WTC11 (cell line): ENCODE measurements at regions not wholly inside any gene's neighbourhood (a gene's known extent, or its start where the extent isn't known, plus 50 kb on each side); places are given as distances from the start of the nearest gene placed in this dataset.

Experiments
- ATAC-seq: fragments of 200-7000 bp; cut with Tn5 transposase; 2 replicates; pipeline ENCODE4 v1.10.0; 2021; ENCODE audit warnings: mild to moderate bottlenecking, moderate library complexity
- CTCF ChIA-PET: fragments of 300-600 bp; sonication (Branson Sonifier 250); formaldehyde crosslinking; loops from one replicate; lab custom pipeline; 2021; ENCODE audit warnings: antibody characterized with exemption; lab: Charles Lee
- POLR2A ChIA-PET: fragments of 350-600 bp; sonication (Branson Sonifier 250); formaldehyde crosslinking; loops from one replicate; lab custom pipeline; 2021; ENCODE audit warnings: antibody characterized with exemption; lab: Charles Lee
- DNase-seq: peaks from one replicate; pipeline ENCODE4 v3.0.0; 2021; ENCODE audit warnings: low spot score
- H3K27ac Mint-ChIP-seq: 2 replicates; pipeline ENCODE4 v1.8.0; 2021; ENCODE audit warnings: mixed read lengths
- H3K27me3 Mint-ChIP-seq: 2 replicates; pipeline ENCODE4 v1.8.0; 2021; ENCODE audit warnings: low read depth, mild to moderate bottlenecking, moderate library complexity, mixed read lengths
- H3K36me3 Mint-ChIP-seq: 2 replicates; pipeline ENCODE4 v1.8.0; 2021; ENCODE audit warnings: mixed read lengths
- H3K4me1 Mint-ChIP-seq: 2 replicates; pipeline ENCODE4 v1.8.0; 2022; ENCODE audit warnings: mixed read lengths
- H3K4me3 Mint-ChIP-seq: 2 replicates; pipeline ENCODE4 v1.8.0; 2021; ENCODE audit warnings: mild to moderate bottlenecking, moderate library complexity, mixed read lengths
- H3K9me3 Mint-ChIP-seq: 2 replicates; pipeline ENCODE4 v1.8.0; 2021; ENCODE audit warnings: mixed read lengths
- ATF3 ChIP-seq: sonication (generic); formaldehyde crosslinking; conservative IDR thresholded peaks from 2 replicates; pipeline ENCODE4 v1.8.1; 2022; ENCODE audit warnings: mild to moderate bottlenecking, missing genetic modification reagents
- CREM ChIP-seq: sonication (generic); formaldehyde crosslinking; IDR thresholded peaks from 2 replicates; pipeline ENCODE4 v1.8.1; 2022; ENCODE audit warnings: mild to moderate bottlenecking, missing genetic modification reagents, moderate library complexity
- E2F1 ChIP-seq: sonication (generic); formaldehyde crosslinking; IDR thresholded peaks from 2 replicates; pipeline ENCODE4 v1.8.0; 2022; ENCODE audit warnings: mild to moderate bottlenecking, missing genetic modification reagents
- ESRRA ChIP-seq: sonication (generic); formaldehyde crosslinking; IDR thresholded peaks from 2 replicates; pipeline ENCODE4 v1.8.1; 2022; ENCODE audit warnings: mild to moderate bottlenecking, missing genetic modification reagents, borderline replicate concordance
- GABPB1 ChIP-seq: sonication (generic); formaldehyde crosslinking; IDR thresholded peaks from 2 replicates; pipeline ENCODE4 v1.8.1; 2023; ENCODE audit warnings: mild to moderate bottlenecking, missing genetic modification reagents
- IRF2 ChIP-seq: sonication (generic); formaldehyde crosslinking; IDR thresholded peaks from 2 replicates; pipeline ENCODE4 v1.8.0; 2022; ENCODE audit warnings: low read depth, missing genetic modification reagents, borderline replicate concordance
- JUN ChIP-seq: sonication (generic); formaldehyde crosslinking; IDR thresholded peaks from 2 replicates; pipeline ENCODE4 v1.8.0; 2023; ENCODE audit warnings: mild to moderate bottlenecking, missing genetic modification reagents
- KAT7 ChIP-seq: sonication (generic); formaldehyde crosslinking; IDR thresholded peaks from 2 replicates; pipeline ENCODE4 v1.8.1; 2023; ENCODE audit warnings: missing genetic modification reagents, mild to moderate bottlenecking, borderline replicate concordance
- MYBL2 ChIP-seq: sonication (generic); formaldehyde crosslinking; IDR thresholded peaks from 2 replicates; pipeline ENCODE4 v1.8.1; 2023; ENCODE audit warnings: mild to moderate bottlenecking, moderate library complexity, missing genetic modification reagents
- NFYB ChIP-seq: sonication (generic); formaldehyde crosslinking; conservative IDR thresholded peaks from 2 replicates; pipeline ENCODE4 v1.8.0; 2022; ENCODE audit warnings: low read depth, missing genetic modification reagents
- OVOL2 ChIP-seq: fragments of 250-450 bp; sonication (Bioruptor Pico); IDR thresholded peaks from 2 replicates; pipeline ENCODE4 v1.9.0; 2021; ENCODE audit warnings: mild to moderate bottlenecking, borderline replicate concordance
- RELA ChIP-seq: sonication (generic); formaldehyde crosslinking; IDR thresholded peaks from 2 replicates; pipeline ENCODE4 v1.8.1; 2022; ENCODE audit warnings: missing genetic modification reagents, mild to moderate bottlenecking, borderline replicate concordance
- SMAD4 ChIP-seq: sonication (generic); formaldehyde crosslinking; IDR thresholded peaks from 2 replicates; pipeline ENCODE4 v1.8.0; 2022; ENCODE audit warnings: mild to moderate bottlenecking, missing genetic modification reagents
- ZNF138 ChIP-seq: sonication (generic); formaldehyde crosslinking; conservative IDR thresholded peaks from 2 replicates; pipeline ENCODE4 v1.8.1; 2022; ENCODE audit warnings: mild to moderate bottlenecking, moderate library complexity, missing genetic modification reagents
- TF ChIP-seq, protein P1 (sequence below): sonication (generic); formaldehyde crosslinking; IDR thresholded peaks from 2 replicates; pipeline ENCODE4 v1.8.0; 2023; ENCODE audit warnings: missing genetic modification reagents
- TF ChIP-seq, protein P2 (sequence below): sonication (generic); formaldehyde crosslinking; IDR thresholded peaks from 2 replicates; pipeline ENCODE4 v1.8.1; 2023; ENCODE audit warnings: mild to moderate bottlenecking, missing genetic modification reagents, borderline replicate concordance
- TF ChIP-seq, protein P3 (sequence below): sonication (generic); formaldehyde crosslinking; IDR thresholded peaks from 2 replicates; pipeline ENCODE4 v1.8.1; 2022; ENCODE audit warnings: mild to moderate bottlenecking, missing genetic modification reagents, moderate library complexity, borderline replicate concordance
- TF ChIP-seq, protein P4 (sequence below): fragments of 250-450 bp; sonication (Bioruptor Pico); IDR thresholded peaks from 2 replicates; pipeline ENCODE4 v1.9.0; 2021; ENCODE audit warnings: mild to moderate bottlenecking

- TF ChIP-seq ZNF138 (CRISPR knock-in tag): no peak
- TF ChIP-seq MYBL2: no peak
- no peak for TF ChIP-seq CREM (CRISPR knock-in tag)
- TF ChIP-seq JUN: no peak
- no peak for TF ChIP-seq ESRRA (CRISPR knock-in tag)
- TF ChIP-seq, protein P1, sequence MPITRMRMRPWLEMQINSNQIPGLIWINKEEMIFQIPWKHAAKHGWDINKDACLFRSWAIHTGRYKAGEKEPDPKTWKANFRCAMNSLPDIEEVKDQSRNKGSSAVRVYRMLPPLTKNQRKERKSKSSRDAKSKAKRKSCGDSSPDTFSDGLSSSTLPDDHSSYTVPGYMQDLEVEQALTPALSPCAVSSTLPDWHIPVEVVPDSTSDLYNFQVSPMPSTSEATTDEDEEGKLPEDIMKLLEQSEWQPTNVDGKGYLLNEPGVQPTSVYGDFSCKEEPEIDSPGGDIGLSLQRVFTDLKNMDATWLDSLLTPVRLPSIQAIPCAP (CRISPR knock-in tag): no peak
- TF ChIP-seq, protein P2, sequence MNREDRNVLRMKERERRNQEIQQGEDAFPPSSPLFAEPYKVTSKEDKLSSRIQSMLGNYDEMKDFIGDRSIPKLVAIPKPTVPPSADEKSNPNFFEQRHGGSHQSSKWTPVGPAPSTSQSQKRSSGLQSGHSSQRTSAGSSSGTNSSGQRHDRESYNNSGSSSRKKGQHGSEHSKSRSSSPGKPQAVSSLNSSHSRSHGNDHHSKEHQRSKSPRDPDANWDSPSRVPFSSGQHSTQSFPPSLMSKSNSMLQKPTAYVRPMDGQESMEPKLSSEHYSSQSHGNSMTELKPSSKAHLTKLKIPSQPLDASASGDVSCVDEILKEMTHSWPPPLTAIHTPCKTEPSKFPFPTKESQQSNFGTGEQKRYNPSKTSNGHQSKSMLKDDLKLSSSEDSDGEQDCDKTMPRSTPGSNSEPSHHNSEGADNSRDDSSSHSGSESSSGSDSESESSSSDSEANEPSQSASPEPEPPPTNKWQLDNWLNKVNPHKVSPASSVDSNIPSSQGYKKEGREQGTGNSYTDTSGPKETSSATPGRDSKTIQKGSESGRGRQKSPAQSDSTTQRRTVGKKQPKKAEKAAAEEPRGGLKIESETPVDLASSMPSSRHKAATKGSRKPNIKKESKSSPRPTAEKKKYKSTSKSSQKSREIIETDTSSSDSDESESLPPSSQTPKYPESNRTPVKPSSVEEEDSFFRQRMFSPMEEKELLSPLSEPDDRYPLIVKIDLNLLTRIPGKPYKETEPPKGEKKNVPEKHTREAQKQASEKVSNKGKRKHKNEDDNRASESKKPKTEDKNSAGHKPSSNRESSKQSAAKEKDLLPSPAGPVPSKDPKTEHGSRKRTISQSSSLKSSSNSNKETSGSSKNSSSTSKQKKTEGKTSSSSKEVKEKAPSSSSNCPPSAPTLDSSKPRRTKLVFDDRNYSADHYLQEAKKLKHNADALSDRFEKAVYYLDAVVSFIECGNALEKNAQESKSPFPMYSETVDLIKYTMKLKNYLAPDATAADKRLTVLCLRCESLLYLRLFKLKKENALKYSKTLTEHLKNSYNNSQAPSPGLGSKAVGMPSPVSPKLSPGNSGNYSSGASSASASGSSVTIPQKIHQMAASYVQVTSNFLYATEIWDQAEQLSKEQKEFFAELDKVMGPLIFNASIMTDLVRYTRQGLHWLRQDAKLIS (CRISPR knock-in tag): no peak
These were observed 325.1 kb downstream of the RNF144A start (continued) for GRCh38 chr2:7242189-7242867.

- Mint-ChIP-seq H3K9me3 (no peaks in the 10 kb centered on the region), H3K27ac (no peak overlapping the region), H3K4me3 (no peak overlapping the region), H3K27me3 (no peaks in the 10 kb centered on the region)
- POLR2A ChIA-PET: no interaction called here
- ATAC-seq (no peak), DNase-seq (no peak)
- TF ChIP-seq E2F1 (CRISPR knock-in tag) (no peak), ATF3 (CRISPR knock-in tag) (no peak), RELA (CRISPR knock-in tag) (no peak), SMAD4 (CRISPR knock-in tag) (no peak), GABPB1 (CRISPR knock-in tag) (no peak), OVOL2 (CRISPR knock-in tag) (no peak), KAT7 (CRISPR knock-in tag) (no peak), NFYB (CRISPR knock-in tag) (no peak), IRF2 (no peak)
- TF ChIP-seq, protein P3, sequence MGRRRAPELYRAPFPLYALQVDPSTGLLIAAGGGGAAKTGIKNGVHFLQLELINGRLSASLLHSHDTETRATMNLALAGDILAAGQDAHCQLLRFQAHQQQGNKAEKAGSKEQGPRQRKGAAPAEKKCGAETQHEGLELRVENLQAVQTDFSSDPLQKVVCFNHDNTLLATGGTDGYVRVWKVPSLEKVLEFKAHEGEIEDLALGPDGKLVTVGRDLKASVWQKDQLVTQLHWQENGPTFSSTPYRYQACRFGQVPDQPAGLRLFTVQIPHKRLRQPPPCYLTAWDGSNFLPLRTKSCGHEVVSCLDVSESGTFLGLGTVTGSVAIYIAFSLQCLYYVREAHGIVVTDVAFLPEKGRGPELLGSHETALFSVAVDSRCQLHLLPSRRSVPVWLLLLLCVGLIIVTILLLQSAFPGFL (CRISPR knock-in tag): no peak
- TF ChIP-seq, protein P4, sequence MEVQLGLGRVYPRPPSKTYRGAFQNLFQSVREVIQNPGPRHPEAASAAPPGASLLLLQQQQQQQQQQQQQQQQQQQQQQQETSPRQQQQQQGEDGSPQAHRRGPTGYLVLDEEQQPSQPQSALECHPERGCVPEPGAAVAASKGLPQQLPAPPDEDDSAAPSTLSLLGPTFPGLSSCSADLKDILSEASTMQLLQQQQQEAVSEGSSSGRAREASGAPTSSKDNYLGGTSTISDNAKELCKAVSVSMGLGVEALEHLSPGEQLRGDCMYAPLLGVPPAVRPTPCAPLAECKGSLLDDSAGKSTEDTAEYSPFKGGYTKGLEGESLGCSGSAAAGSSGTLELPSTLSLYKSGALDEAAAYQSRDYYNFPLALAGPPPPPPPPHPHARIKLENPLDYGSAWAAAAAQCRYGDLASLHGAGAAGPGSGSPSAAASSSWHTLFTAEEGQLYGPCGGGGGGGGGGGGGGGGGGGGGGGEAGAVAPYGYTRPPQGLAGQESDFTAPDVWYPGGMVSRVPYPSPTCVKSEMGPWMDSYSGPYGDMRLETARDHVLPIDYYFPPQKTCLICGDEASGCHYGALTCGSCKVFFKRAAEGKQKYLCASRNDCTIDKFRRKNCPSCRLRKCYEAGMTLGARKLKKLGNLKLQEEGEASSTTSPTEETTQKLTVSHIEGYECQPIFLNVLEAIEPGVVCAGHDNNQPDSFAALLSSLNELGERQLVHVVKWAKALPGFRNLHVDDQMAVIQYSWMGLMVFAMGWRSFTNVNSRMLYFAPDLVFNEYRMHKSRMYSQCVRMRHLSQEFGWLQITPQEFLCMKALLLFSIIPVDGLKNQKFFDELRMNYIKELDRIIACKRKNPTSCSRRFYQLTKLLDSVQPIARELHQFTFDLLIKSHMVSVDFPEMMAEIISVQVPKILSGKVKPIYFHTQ (CRISPR knock-in tag): no peak
- TF ChIP-seq, all 79 proteins: peak for 0
- CTCF ChIA-PET: no interaction called here
- Mint-ChIP-seq H3K36me3 (no peaks in the 10 kb centered on the region), H3K4me1 (peaks cover 14% of the 10 kb centered on the region)
These were observed 326.1 kb downstream of the RNF144A start for GRCh38 chr2:7243276-7243675.
